CD14-positive monocyte (primary cell): ENCODE measurements at regions not wholly inside any gene's neighbourhood (a gene's known extent, or its start where the extent isn't known, plus 50 kb on each side); places are given as distances from the start of the nearest gene placed in this dataset.

ENCODE experiments used
- DNase-seq, 3 donors: peaks; one replicate each; pipeline ENCODE4 v3.0.0-alpha.2; 2011 to 2022
- H2AFZ ChIP-seq: 2 replicates; pipeline ENCODE4 v1.6.0; 2012; ENCODE audit warnings: mild to moderate bottlenecking, low read depth, low read length, inconsistent platforms; ENCODE audit not compliant: insufficient read depth, poor library complexity, severe bottlenecking
- H3K27ac ChIP-seq, 2 donors: 1 replicate in 1 of 2; 2 replicates in 1 of 2; pipeline ENCODE4 v1.5.1; 2012 to 2013; ENCODE audit warnings: low read length in 2 of 2, control low read depth in 1 of 2, inconsistent platforms in 1 of 2, low read depth in 1 of 2, mild to moderate bottlenecking in 1 of 2
- H3K27me3 ChIP-seq, 2 donors: one replicate each; pipeline versions ENCODE4 v1.6.0 to v1.6.1; 2011 to 2013; ENCODE audit warnings: low read length in 2 of 2; ENCODE audit not compliant: control insufficient read depth in 2 of 2, insufficient read depth in 2 of 2
- H3K36me3 ChIP-seq, 2 donors: replicated peaks in 1 of 2; 1 replicate in 1 of 2; 2 replicates in 1 of 2; pipeline versions ENCODE4 v1.5.1 to v1.6.1; 2012 to 2013; ENCODE audit warnings: low read length in 2 of 2, control low read depth in 1 of 2, inconsistent platforms in 1 of 2, mild to moderate bottlenecking in 1 of 2; ENCODE audit not compliant: insufficient read depth in 2 of 2, control insufficient read depth in 1 of 2
- H3K4me1 ChIP-seq, 2 donors: 1 replicate in 1 of 2; 2 replicates in 1 of 2; pipeline versions ENCODE4 v1.5.1 to v1.6.1; 2012 to 2013; ENCODE audit warnings: low read length in 2 of 2, control low read depth in 1 of 2, inconsistent platforms in 1 of 2, mild to moderate bottlenecking in 1 of 2, moderate library complexity in 1 of 2; ENCODE audit not compliant: insufficient read depth in 2 of 2, control insufficient read depth in 1 of 2
- H3K4me2 ChIP-seq: replicated peaks from 2 replicates; pipeline ENCODE3; 2012; ENCODE audit warnings: low read length, moderate library complexity, mild to moderate bottlenecking; ENCODE audit not compliant: poor library complexity, severe bottlenecking; ENCODE audit errors: extremely low read depth
- H3K4me3 ChIP-seq, 3 experiments: fragments of 200-600 bp in 1 of 3; sonication (generic) in 1 of 3; replicated peaks in 1 of 3; 1 replicate in 2 of 3; 2 replicates in 1 of 3; pipeline ENCODE4 v1.5.1; 2011 to 2013; ENCODE audit warnings: low read length in 3 of 3, mild to moderate bottlenecking in 3 of 3, control low read depth in 2 of 3, low read depth in 2 of 3, inconsistent platforms in 1 of 3, moderate library complexity in 1 of 3
- H3K79me2 ChIP-seq: 2 replicates; pipeline ENCODE4 v1.6.0; 2012; ENCODE audit warnings: mild to moderate bottlenecking, control low read depth, inconsistent platforms, low read length, moderate library complexity; ENCODE audit not compliant: insufficient read depth
- H3K9ac ChIP-seq: 2 replicates; pipeline ENCODE4 v1.6.0; 2017; ENCODE audit warnings: low read length, mild to moderate bottlenecking; ENCODE audit not compliant: insufficient read depth, poor library complexity, severe bottlenecking
- H3K9me3 ChIP-seq, 2 donors: replicated peaks in 1 of 2; 1 replicate in 1 of 2; 2 replicates in 1 of 2; pipeline versions ENCODE4 v1.5.1 to v1.6.1; 2012 to 2013; ENCODE audit warnings: low read length in 2 of 2, control low read depth in 1 of 2; ENCODE audit not compliant: control insufficient read depth in 1 of 2, insufficient read depth in 1 of 2
- H4K20me1 ChIP-seq: 2 replicates; pipeline ENCODE4 v1.6.0; 2012; ENCODE audit warnings: mild to moderate bottlenecking, low read length, control low read depth, moderate library complexity; ENCODE audit not compliant: insufficient read depth
- H3K27ac Mint-ChIP-seq, 7 donors: one replicate each; pipeline ENCODE4 v1.8.0; 2020; ENCODE audit warnings: mild to moderate bottlenecking in 7 of 7, mixed read lengths in 7 of 7, moderate library complexity in 6 of 7, inconsistent platforms in 2 of 7
- H3K27me3 Mint-ChIP-seq, 3 donors: one replicate each; pipeline ENCODE4 v1.8.0; 2021 to 2022; ENCODE audit warnings: low read depth in 3 of 3, mild to moderate bottlenecking in 3 of 3, mixed read lengths in 3 of 3, moderate library complexity in 3 of 3, inconsistent platforms in 1 of 3
- H3K36me3 Mint-ChIP-seq, 2 donors: one replicate each; pipeline ENCODE4 v1.8.0; 2020; ENCODE audit warnings: mixed read lengths in 2 of 2, inconsistent platforms in 1 of 2, mild to moderate bottlenecking in 1 of 2
- H3K4me1 Mint-ChIP-seq: one replicate; pipeline ENCODE4 v1.8.0; 2020; ENCODE audit warnings: mild to moderate bottlenecking, mixed read lengths
- H3K4me3 Mint-ChIP-seq, 2 donors: one replicate each; pipeline ENCODE4 v1.8.0; 2020; ENCODE audit warnings: mild to moderate bottlenecking in 2 of 2, mixed read lengths in 2 of 2, moderate library complexity in 1 of 2
- H3K9me3 Mint-ChIP-seq, 7 donors: one replicate each; pipeline ENCODE4 v1.8.0; 2020 to 2022; ENCODE audit warnings: mixed read lengths in 7 of 7, mild to moderate bottlenecking in 6 of 7, moderate library complexity in 6 of 7, inconsistent platforms in 2 of 7
- CTCF ChIP-seq: fragments of 200-600 bp; IDR thresholded peaks from one replicate; pipeline ENCODE4 v1.8.0; 2022; ENCODE audit warnings: antibody characterized with exemption, mild to moderate bottlenecking
- WGBS: methylation state at CpG from one replicate; pipeline ENCODE4 v1.1.5; 2013; ENCODE audit warnings: missing lambda C conversion rate; ENCODE audit not compliant: insufficient coverage; 5-methylcytosine and 5-hydroxymethylcytosine counted together
- intact Hi-C, 2 donors: fragments of 100-400 bp; cut with micrococcal nuclease; formaldehyde crosslinking; loops; one replicate each; pipeline versions ENCODE4 v1.15.0 to v1.15.1; 2023

- peaks cover 12 to 26% (median 17%) of the 10 kb centered on the region in 3 donors for H3K27me3 Mint-ChIP-seq
- Histone ChIP-seq H3K36me3 (no peaks in the 10 kb centered on the region), H3K9me3 (no peaks in the 10 kb centered on the region), H3K27me3 (peaks cover 0 to 11% of the 10 kb centered on the region in 2 donors), H2AFZ (no peak overlapping the region), H3K27ac (no peak overlapping the region), H4K20me1 (no peaks in the 10 kb centered on the region), H3K4me1 (peaks cover 14 to 16% of the 10 kb centered on the region in 2 donors), H3K9ac (no peak overlapping the region), H3K4me3 (no peak overlapping the region), H3K79me2 (no peaks in the 10 kb centered on the region), H3K4me2 (no peak overlapping the region)
- H3K4me3 Mint-ChIP-seq, result no peak overlapping the region
- H3K36me3 Mint-ChIP-seq, result no peaks in the 10 kb centered on the region
- H3K27ac Mint-ChIP-seq, result peak overlapping the region in 1 of 7 donors; percentile 18
- intact Hi-C loops, result no loop called here
- H3K9me3 Mint-ChIP-seq, result peaks cover 0 to 3% (median 0%) of the 10 kb centered on the region in 7 donors
- no peak for DNase-seq
- H3K4me1 Mint-ChIP-seq, result peaks cover 18% of the 10 kb centered on the region
- TF ChIP-seq CTCF, result no peak
- WGBS, result 83% methylated on average over 4 of the region's 10 CpGs
Measured at GRCh38 chr20:61119273-61119672, 132.8 kb upstream of the CDH4 start.

- WGBS, result 13% methylated on average over 3 of the region's 12 CpGs
- Mint-ChIP-seq H3K36me3 (no peaks in the 10 kb centered on the region), H3K27me3 (peaks cover 12 to 26% (median 17%) of the 10 kb centered on the region in 3 donors), H3K4me3 (peak overlapping the region in 1 of 2 donors; percentile 63), H3K27ac (peak overlapping the region; percentile 17 to 81 (median 47)), H3K4me1 (peaks cover 18% of the 10 kb centered on the region), H3K9me3 (peaks cover 0 to 3% (median 0%) of the 10 kb centered on the region in 7 donors)
- DNase-seq, result peak; percentile 12 to 41 (median 39)
- Histone ChIP-seq H3K4me1 (peaks cover 14 to 16% of the 10 kb centered on the region in 2 donors), H3K9me3 (no peaks in the 10 kb centered on the region), H3K27me3 (peaks cover 0 to 11% of the 10 kb centered on the region in 2 donors), H3K79me2 (no peaks in the 10 kb centered on the region), H4K20me1 (no peaks in the 10 kb centered on the region), H2AFZ (no peak overlapping the region), H3K4me2 (no peak overlapping the region), H3K27ac (no peak overlapping the region), H3K9ac (no peak overlapping the region), H3K4me3 (no peak overlapping the region), H3K36me3 (no peaks in the 10 kb centered on the region)
- intact Hi-C loops, result loop anchor here in 1 of 2 donors (10.0 kb wide), 1 partner anchor 1175 kb away; the partner anchor contains the start of genes FAM217B and PPP1R3D
- no peak for TF ChIP-seq CTCF
Measured at GRCh38 chr20:61119794-61120410, 132.2 kb upstream of the CDH4 start.
